Endodermal cell (in vitro differentiated cells): ENCODE measurements at regions not wholly inside any gene's neighbourhood (a gene's known extent, or its start where the extent isn't known, plus 50 kb on each side); places are given as distances from the start of the nearest gene placed in this dataset.
"Not testable (repeated sequence)": the region's sequence is repeated elsewhere in the genome, so short reads cannot be mapped to it uniquely, and the experiment has no call there.

Experiments
- DNase-seq: peaks from one replicate; pipeline ENCODE4 v3.0.0-alpha.2; 2017
- H3K27ac ChIP-seq: 2 replicates; pipeline ENCODE4 v1.5.1; 2013; ENCODE audit warnings: mild to moderate bottlenecking, low read depth, low read length, moderate library complexity
- H3K27me3 ChIP-seq: 2 replicates; pipeline ENCODE4 v1.6.1; 2013; ENCODE audit warnings: mild to moderate bottlenecking, low read length, moderate library complexity; ENCODE audit not compliant: insufficient read depth, control insufficient read depth, poor library complexity, severe bottlenecking
- H3K36me3 ChIP-seq: 2 replicates; pipeline ENCODE4 v1.7.0; 2013; ENCODE audit warnings: mild to moderate bottlenecking, low read length, moderate library complexity; ENCODE audit not compliant: control insufficient read depth, insufficient read depth
- H3K4me1 ChIP-seq: one replicate; pipeline ENCODE4 v1.7.0; 2013; ENCODE audit warnings: low read length; ENCODE audit not compliant: control insufficient read depth, insufficient read depth
- H3K4me3 ChIP-seq: 2 replicates; pipeline ENCODE4 v1.5.1; 2013; ENCODE audit warnings: mild to moderate bottlenecking, low read length, moderate library complexity
- H3K9ac ChIP-seq: 2 replicates; pipeline ENCODE4 v1.6.1; 2013; ENCODE audit warnings: mild to moderate bottlenecking, low read length, moderate library complexity; ENCODE audit not compliant: poor library complexity, severe bottlenecking; ENCODE audit errors: extremely low read depth
- H3K9me3 ChIP-seq: 2 replicates; pipeline ENCODE4 v1.6.1; 2013; ENCODE audit warnings: mild to moderate bottlenecking, low read length, moderate library complexity; ENCODE audit not compliant: control insufficient read depth
- H3K27ac Mint-ChIP-seq: 2 replicates; pipeline ENCODE4 v1.8.0; 2020; ENCODE audit warnings: mixed read lengths
- H3K27me3 Mint-ChIP-seq: 2 replicates; pipeline ENCODE4 v1.8.0; 2021; ENCODE audit warnings: mild to moderate bottlenecking, mixed read lengths; ENCODE audit not compliant: insufficient read depth
- H3K36me3 Mint-ChIP-seq: 2 replicates; pipeline ENCODE4 v1.8.0; 2020; ENCODE audit warnings: low read depth, mixed read lengths
- H3K4me1 Mint-ChIP-seq: 2 replicates; pipeline ENCODE4 v1.8.0; 2020; ENCODE audit warnings: mixed read lengths
- H3K4me3 Mint-ChIP-seq: 2 replicates; pipeline ENCODE4 v1.8.0; 2020; ENCODE audit warnings: mild to moderate bottlenecking, moderate library complexity, mixed read lengths
- H3K9me3 Mint-ChIP-seq: 2 replicates; pipeline ENCODE4 v1.8.0; 2020; ENCODE audit warnings: mild to moderate bottlenecking, mixed read lengths
- CTCF ChIP-seq: fragments of 200-600 bp; sonication (generic); conservative IDR thresholded peaks from 2 replicates; pipeline ENCODE4 v1.5.0; 2021; ENCODE audit warnings: antibody characterized with exemption, mild to moderate bottlenecking
- WGBS, 2 experiments: methylation state at CpG; one replicate each; pipeline versions ENCODE4 v1.1.5 to v1.1.7; 2013; ENCODE audit warnings: missing lambda C conversion rate in 2 of 2, mixed read lengths in 1 of 2; ENCODE audit not compliant: insufficient coverage in 1 of 2, insufficient read length in 1 of 2; 5-methylcytosine and 5-hydroxymethylcytosine counted together

- TF ChIP-seq CTCF = no peak
- Histone ChIP-seq H3K9ac (no peak overlapping the region), H3K4me3 (no peak overlapping the region), H3K9me3 (peaks cover 7% of the 10 kb centered on the region), H3K36me3 (no peaks in the 10 kb centered on the region), H3K4me1 (no peaks in the 10 kb centered on the region), H3K27me3 (no peaks in the 10 kb centered on the region), H3K27ac (no peak overlapping the region)
- no peak for DNase-seq
- Mint-ChIP-seq H3K9me3 (peaks cover 28% of the 10 kb centered on the region), H3K36me3 (peaks cover 13% of the 10 kb centered on the region), H3K4me3 (no peak overlapping the region), H3K27ac (no peak overlapping the region), H3K27me3 (no peaks in the 10 kb centered on the region), H3K4me1 (no peaks in the 10 kb centered on the region)
- WGBS, 2 experiments = 79 to 100% methylated on average over 2 to 3 of the region's 3 CpGs
Observed at GRCh38 chr2:144972676-144973075, 452.8 kb upstream of the ZEB2 start.

GRCh38 chr2:144971786-144972335, 451.9 kb upstream of the ZEB2 start:
- Histone ChIP-seq H3K9ac (no peak overlapping the region), H3K27ac (no peak overlapping the region), H3K36me3 (no peaks in the 10 kb centered on the region), H3K4me1 (no peaks in the 10 kb centered on the region), H3K4me3 (no peak overlapping the region), H3K27me3 (no peaks in the 10 kb centered on the region), H3K9me3 (peaks cover 8% of the 10 kb centered on the region)
- no peak for TF ChIP-seq CTCF
- 89 to 91% methylated on average over 6 of the region's 6 CpGs for WGBS, 2 experiments
- no peak overlapping the region for H3K27ac Mint-ChIP-seq
- peaks cover 28% of the 10 kb centered on the region for H3K9me3 Mint-ChIP-seq
- H3K36me3 Mint-ChIP-seq = peaks cover 13% of the 10 kb centered on the region
- H3K4me3 Mint-ChIP-seq = no peak overlapping the region
- DNase-seq = no peak
- no peaks in the 10 kb centered on the region for H3K4me1 Mint-ChIP-seq
- no peaks in the 10 kb centered on the region for H3K27me3 Mint-ChIP-seq

- H3K4me3 ChIP-seq, H3K4me1 Mint-ChIP-seq, H3K27ac ChIP-seq, H3K4me3 Mint-ChIP-seq, H3K9ac ChIP-seq, DNase-seq, H3K27me3 Mint-ChIP-seq, H3K4me1 ChIP-seq, H3K27me3 ChIP-seq, H3K36me3 ChIP-seq, H3K27ac Mint-ChIP-seq: not testable (repeated sequence)
- Mint-ChIP-seq H3K9me3 (peaks cover 41% of the 10 kb centered on the region), H3K36me3 (peaks cover 21% of the 10 kb centered on the region)
- peaks cover 23% of the 10 kb centered on the region for H3K9me3 ChIP-seq
- 86% methylated on average over 1 of the region's 1 CpG; no CpG with 5 or more reads in 1 of the 2 experiments for WGBS, 2 experiments
Observed at GRCh38 chr2:144970410-144970809, 450.5 kb upstream of the ZEB2 start.

GRCh38 chr2:144969564-144969963, 449.6 kb upstream of the ZEB2 start:
- 89 to 100% methylated on average over 1 of the region's 1 CpG for WGBS, 2 experiments
- H3K4me1 ChIP-seq, H3K27me3 ChIP-seq, H3K27ac ChIP-seq, DNase-seq, H3K9ac ChIP-seq, H3K4me3 Mint-ChIP-seq, H3K27me3 Mint-ChIP-seq, H3K27ac Mint-ChIP-seq, H3K36me3 ChIP-seq, H3K4me1 Mint-ChIP-seq, H3K4me3 ChIP-seq: not testable (repeated sequence)
- peaks cover 50% of the 10 kb centered on the region for H3K9me3 Mint-ChIP-seq
- peaks cover 31% of the 10 kb centered on the region for H3K9me3 ChIP-seq
- H3K36me3 Mint-ChIP-seq = peaks cover 27% of the 10 kb centered on the region
